A673 (cell line): ENCODE measurements at regions not wholly inside any gene's neighbourhood (a gene's known extent, or its start where the extent isn't known, plus 50 kb on each side); places are given as distances from the start of the nearest gene placed in this dataset.

ENCODE experiments used
- CTCF ChIP-seq: fragments of 300-800, 200-600 bp; sonication (generic); conservative IDR thresholded peaks from 2 replicates; pipeline ENCODE4 v1.5.1; 2017; ENCODE audit warnings: low read depth, mild to moderate bottlenecking, antibody characterized with exemption, low read length, moderate library complexity, mixed read lengths
- EZH2 ChIP-seq: fragments of 200-600 bp; sonication (generic); IDR thresholded peaks from 2 replicates; pipeline ENCODE4 v1.6.1; 2017; ENCODE audit warnings: borderline replicate concordance, low read depth, mild to moderate bottlenecking, mixed read lengths, antibody characterized with exemption, low read length; ENCODE audit not compliant: poor library complexity, severe bottlenecking

DNA sequence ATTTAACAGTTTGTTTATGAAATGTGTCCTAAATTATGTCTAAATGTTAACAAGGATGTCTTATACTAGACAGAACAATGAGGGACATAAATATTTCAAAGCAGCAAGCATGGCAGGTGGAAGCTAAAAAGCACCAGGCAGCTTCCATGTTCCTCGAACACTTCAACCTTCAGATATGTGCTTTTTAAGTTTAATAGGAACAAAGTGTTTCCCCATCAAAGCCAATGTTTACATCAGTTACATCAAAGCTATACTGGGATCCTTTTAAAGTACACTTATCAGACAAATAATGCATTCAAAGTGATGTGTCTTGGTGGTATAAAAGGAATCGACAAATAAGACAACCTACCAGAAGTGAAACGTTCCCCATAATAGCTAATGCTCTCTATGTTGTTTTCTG is 2841.1 kb upstream of the PCDH20 start:
- TF ChIP-seq CTCF, result no peak
- TF ChIP-seq EZH2, result no peak
